HG03354 (cell line): ENCODE measurements at regions not wholly inside any gene's neighbourhood (a gene's known extent, or its start where the extent isn't known, plus 50 kb on each side); places are given as distances from the start of the nearest gene placed in this dataset.

Experiments
- ATAC-seq: cut with Tn5 transposase; IDR thresholded peaks from one replicate; pipeline ENCODE4 v1.9.1; 2021; ENCODE audit warnings: mild to moderate bottlenecking; ENCODE audit not compliant: unreplicated experiment, poor library complexity, severe bottlenecking

- no peak for ATAC-seq
These were observed 349.6 kb upstream of the MKI67 start for GRCh38 chr10:128475686-128476367.

GRCh38 chr10:128476368-128476725 is 350.1 kb upstream of the MKI67 start:
- no peak for ATAC-seq

GRCh38 chr10:128476845-128477244 is 350.6 kb upstream of the MKI67 start:
- ATAC-seq, result no peak

- no peak for ATAC-seq
These were observed 354.4 kb upstream of the MKI67 start for GRCh38 chr10:128480601-128481000.

GRCh38 chr10:128481152-128481840 is 355.1 kb upstream of the MKI67 start:
- no peak for ATAC-seq

- no peak for ATAC-seq
These were observed 355.8 kb upstream of the MKI67 start for GRCh38 chr10:128482052-128482451.

- ATAC-seq, result no peak
These were observed 357.0 kb upstream of the MKI67 start for GRCh38 chr10:128483216-128483615.

GRCh38 chr10:128484041-128484440 is 357.8 kb upstream of the MKI67 start:
- no peak for ATAC-seq

GRCh38 chr10:128485701-128486235 is 359.5 kb upstream of the MKI67 start:
- ATAC-seq, result no peak

- no peak for ATAC-seq
These were observed 361.3 kb upstream of the MKI67 start for GRCh38 chr10:128487517-128487916.

- no peak for ATAC-seq
These were observed 363.4 kb upstream of the MKI67 start for GRCh38 chr10:128489324-128490247.

- no peak for ATAC-seq
These were observed 365.5 kb upstream of the MKI67 start for GRCh38 chr10:128491686-128492085.

- ATAC-seq, result no peak
These were observed 367.6 kb upstream of the MKI67 start for GRCh38 chr10:128493811-128494210.

- no peak for ATAC-seq
These were observed 368.4 kb upstream of the MKI67 start for GRCh38 chr10:128494665-128495064.

GRCh38 chr10:128497660-128498377 is 371.6 kb upstream of the MKI67 start:
- ATAC-seq, result no peak

- no peak for ATAC-seq
These were observed 372.1 kb upstream of the MKI67 start for GRCh38 chr10:128498378-128498730.

- no peak for ATAC-seq
These were observed 372.5 kb upstream of the MKI67 start for GRCh38 chr10:128498746-128499145.

GRCh38 chr10:128499486-128499885 is 373.3 kb upstream of the MKI67 start:
- ATAC-seq, result no peak

- ATAC-seq, result no peak
These were observed 373.7 kb upstream of the MKI67 start for GRCh38 chr10:128499956-128500355.

GRCh38 chr10:128500642-128501041 is 374.4 kb upstream of the MKI67 start:
- ATAC-seq, result no peak
